DND-41 (cell line): ENCODE measurements at regions not wholly inside any gene's neighbourhood (a gene's known extent, or its start where the extent isn't known, plus 50 kb on each side); places are given as distances from the start of the nearest gene placed in this dataset.
A peak's percentile ranks its signal among the peaks of the same experiment; 100 is the strongest.

Experiments
- ATAC-seq: fragments of 200-7000 bp; cut with Tn5 transposase; 3 replicates; pipeline ENCODE4 v1.9.1; 2021; ENCODE audit warnings: low read depth; ENCODE audit not compliant: insufficient read depth
- DNase-seq: peaks from one replicate; pipeline ENCODE4 v3.0.0-alpha.2; 2020
- H2AFZ ChIP-seq: 2 replicates; pipeline ENCODE4 v1.6.0; 2012; ENCODE audit warnings: low read depth, low read length
- H3K27ac ChIP-seq: 2 replicates; pipeline ENCODE4 v1.5.1; 2012; ENCODE audit warnings: low read length, inconsistent platforms
- H3K27me3 ChIP-seq: fragments of 200-600 bp; sonication (generic); 2 replicates; pipeline ENCODE4 v1.6.0; 2012; ENCODE audit warnings: low read length, mild to moderate bottlenecking, inconsistent platforms; ENCODE audit not compliant: insufficient read depth, poor library complexity
- H3K36me3 ChIP-seq: 2 replicates; pipeline ENCODE4 v1.5.1; 2012; ENCODE audit warnings: low read length, inconsistent platforms; ENCODE audit not compliant: insufficient read depth
- H3K4me1 ChIP-seq: 2 replicates; pipeline ENCODE4 v1.5.1; 2012; ENCODE audit warnings: mild to moderate bottlenecking, low read length; ENCODE audit not compliant: insufficient read depth
- H3K4me2 ChIP-seq: 2 replicates; pipeline ENCODE4 v1.6.0; 2012; ENCODE audit warnings: mild to moderate bottlenecking, moderate library complexity, low read length, inconsistent platforms; ENCODE audit not compliant: insufficient read depth
- H3K4me3 ChIP-seq, 2 experiments: fragments of 200-600 bp in 1 of 2; shearing (Covaris generic) in 1 of 2; 2 replicates each; pipeline ENCODE4 v1.5.1; 2012 to 2016; ENCODE audit warnings: inconsistent platforms in 2 of 2, low read length in 2 of 2, mild to moderate bottlenecking in 2 of 2, low read depth in 1 of 2, moderate library complexity in 1 of 2
- H3K79me2 ChIP-seq: 2 replicates; pipeline ENCODE4 v1.6.0; 2012; ENCODE audit warnings: low read length, inconsistent platforms; ENCODE audit not compliant: insufficient read depth
- H3K9ac ChIP-seq: 2 replicates; pipeline ENCODE4 v1.6.0; 2012; ENCODE audit warnings: low read depth, mild to moderate bottlenecking, inconsistent platforms, low read length, moderate library complexity
- H3K9me3 ChIP-seq: 2 replicates; pipeline ENCODE4 v1.5.1; 2012; ENCODE audit warnings: low read length, moderate library complexity, mild to moderate bottlenecking, inconsistent platforms; ENCODE audit not compliant: insufficient read depth, severe bottlenecking
- H4K20me1 ChIP-seq: 2 replicates; pipeline ENCODE4 v1.6.0; 2012; ENCODE audit warnings: low read length; ENCODE audit not compliant: insufficient read depth
- EZH2 ChIP-seq: IDR thresholded peaks from 3 replicates; pipeline ENCODE4 v1.6.1; 2012; ENCODE audit warnings: borderline replicate concordance, low read depth, mild to moderate bottlenecking, moderate library complexity, low read length, inconsistent platforms; ENCODE audit not compliant: severe bottlenecking
- TF ChIP-seq, protein P1 (sequence below): IDR thresholded peaks from 2 replicates; pipeline ENCODE4 v1.5.1; 2012; ENCODE audit warnings: borderline replicate concordance, low read length, moderate library complexity, mild to moderate bottlenecking; ENCODE audit not compliant: poor library complexity, severe bottlenecking; ENCODE audit errors: extremely low read depth

- DNase-seq (peak; percentile 11), ATAC-seq (no peak)
- no peak overlapping the region for H3K4me3 ChIP-seq
- no peaks in the 10 kb centered on the region for H3K36me3 ChIP-seq
- no peaks in the 10 kb centered on the region for H3K79me2 ChIP-seq
- no peak for TF ChIP-seq EZH2
- TF ChIP-seq, protein P1, sequence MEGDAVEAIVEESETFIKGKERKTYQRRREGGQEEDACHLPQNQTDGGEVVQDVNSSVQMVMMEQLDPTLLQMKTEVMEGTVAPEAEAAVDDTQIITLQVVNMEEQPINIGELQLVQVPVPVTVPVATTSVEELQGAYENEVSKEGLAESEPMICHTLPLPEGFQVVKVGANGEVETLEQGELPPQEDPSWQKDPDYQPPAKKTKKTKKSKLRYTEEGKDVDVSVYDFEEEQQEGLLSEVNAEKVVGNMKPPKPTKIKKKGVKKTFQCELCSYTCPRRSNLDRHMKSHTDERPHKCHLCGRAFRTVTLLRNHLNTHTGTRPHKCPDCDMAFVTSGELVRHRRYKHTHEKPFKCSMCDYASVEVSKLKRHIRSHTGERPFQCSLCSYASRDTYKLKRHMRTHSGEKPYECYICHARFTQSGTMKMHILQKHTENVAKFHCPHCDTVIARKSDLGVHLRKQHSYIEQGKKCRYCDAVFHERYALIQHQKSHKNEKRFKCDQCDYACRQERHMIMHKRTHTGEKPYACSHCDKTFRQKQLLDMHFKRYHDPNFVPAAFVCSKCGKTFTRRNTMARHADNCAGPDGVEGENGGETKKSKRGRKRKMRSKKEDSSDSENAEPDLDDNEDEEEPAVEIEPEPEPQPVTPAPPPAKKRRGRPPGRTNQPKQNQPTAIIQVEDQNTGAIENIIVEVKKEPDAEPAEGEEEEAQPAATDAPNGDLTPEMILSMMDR, result no peak
- H3K9ac ChIP-seq, result no peak overlapping the region
- no peaks in the 10 kb centered on the region for H3K27me3 ChIP-seq
- no peaks in the 10 kb centered on the region for H3K9me3 ChIP-seq
- no peak overlapping the region for H3K4me2 ChIP-seq
- no peaks in the 10 kb centered on the region for H4K20me1 ChIP-seq
- H3K4me1 ChIP-seq, result no peaks in the 10 kb centered on the region
- no peak overlapping the region for H2AFZ ChIP-seq
- no peak overlapping the region for H3K27ac ChIP-seq
Measured at GRCh38 chr11:112795142-112795815, 165.9 kb upstream of the NCAM1 start.

- H3K4me3 ChIP-seq, result no peak overlapping the region
- H3K27ac ChIP-seq, result no peak overlapping the region
- H3K79me2 ChIP-seq, result no peaks in the 10 kb centered on the region
- TF ChIP-seq EZH2, result no peak
- TF ChIP-seq, protein P1, result no peak
- no peaks in the 10 kb centered on the region for H3K27me3 ChIP-seq
- no peak overlapping the region for H3K9ac ChIP-seq
- H3K4me1 ChIP-seq, result no peaks in the 10 kb centered on the region
- no peaks in the 10 kb centered on the region for H3K9me3 ChIP-seq
- no peaks in the 10 kb centered on the region for H3K36me3 ChIP-seq
- H3K4me2 ChIP-seq, result no peak overlapping the region
- H2AFZ ChIP-seq, result no peak overlapping the region
- no peak for ATAC-seq
- no peaks in the 10 kb centered on the region for H4K20me1 ChIP-seq
- no peak for DNase-seq
Measured at GRCh38 chr11:112795911-112796649, 165.1 kb upstream of the NCAM1 start.

GRCh38 chr11:112797092-112797491 is 164.1 kb upstream of the NCAM1 start:
- H3K4me3 ChIP-seq, result no peak overlapping the region

More at GRCh38 chr11:112797092-112797491, 164.1 kb upstream of the NCAM1 start:
- Histone ChIP-seq H3K9me3 (no peaks in the 10 kb centered on the region), H2AFZ (no peak overlapping the region), H3K27me3 (no peaks in the 10 kb centered on the region), H3K9ac (no peak overlapping the region), H3K27ac (no peak overlapping the region), H4K20me1 (no peaks in the 10 kb centered on the region), H3K4me2 (no peak overlapping the region), H3K4me1 (no peaks in the 10 kb centered on the region), H3K79me2 (no peaks in the 10 kb centered on the region), H3K36me3 (no peaks in the 10 kb centered on the region)
- TF ChIP-seq, protein P1, result no peak
- no peak for TF ChIP-seq EZH2
- no peak for DNase-seq
- no peak for ATAC-seq
